Colonic mucosa (tissue), 4 donors: ENCODE measurements at regions not wholly inside any gene's neighbourhood (a gene's known extent, or its start where the extent isn't known, plus 50 kb on each side); places are given as distances from the start of the nearest gene placed in this dataset.

Experiments used
- DNase-seq: peaks from one replicate; pipeline ENCODE4 v3.0.0-alpha.2; 2020
- H3K27ac ChIP-seq: fragments of 200-600 bp; one replicate; pipeline ENCODE4 v1.8.0; 2021
- H3K27me3 ChIP-seq: fragments of 200-600 bp; one replicate; pipeline ENCODE4 v1.8.0; 2021
- H3K36me3 ChIP-seq: fragments of 200-600 bp; one replicate; pipeline ENCODE4 v1.8.0; 2021
- H3K4me1 ChIP-seq: fragments of 200-600 bp; one replicate; pipeline ENCODE4 v1.8.0; 2021; ENCODE audit warnings: mild to moderate bottlenecking
- H3K4me3 ChIP-seq: fragments of 200-600 bp; one replicate; pipeline ENCODE4 v1.8.0; 2021
- H3K9ac ChIP-seq, 2 donors: one replicate each; pipeline ENCODE4 v1.7.0; 2013; ENCODE audit warnings: control low read depth in 2 of 2, low read depth in 2 of 2, low read length in 2 of 2
- H3K9me3 ChIP-seq: fragments of 200-600 bp; one replicate; pipeline ENCODE4 v1.8.0; 2021
- intact Hi-C: fragments of 100-400 bp; cut with DNase I; formaldehyde crosslinking; loops from one replicate; pipeline ENCODE4 v1.14.1; 2022
- TF ChIP-seq, protein P1 (sequence below): fragments of 200-600 bp; IDR thresholded peaks from one replicate; pipeline ENCODE4 v1.8.0; 2022; ENCODE audit warnings: antibody characterized with exemption, mild to moderate bottlenecking
- donor health status: healthy.
- donor health status: DM: no; HTN: no; CAD: no.
- donor health status: DM: no; HTN: no; CAD: no.

DNA sequence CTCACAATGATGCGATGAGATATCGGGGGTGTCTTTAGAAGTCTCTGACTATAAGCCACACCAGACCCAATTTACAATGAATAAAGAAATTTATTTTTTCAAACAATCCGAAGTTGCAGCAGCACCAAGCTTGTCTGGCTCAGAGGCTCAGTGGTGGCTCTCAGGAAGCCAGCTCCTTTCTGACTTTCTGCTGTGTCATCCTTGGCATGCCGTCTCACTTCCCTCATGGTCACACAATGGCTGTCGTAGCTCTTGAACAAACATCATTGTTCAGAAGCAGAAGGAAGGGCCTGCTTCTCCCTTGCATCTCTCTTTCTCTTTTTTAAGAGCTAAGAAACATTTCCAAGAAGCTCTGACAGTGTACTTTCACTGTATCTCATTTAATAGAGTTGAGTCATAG lies 299.0 kb downstream of the DOK5 start:
- Histone ChIP-seq H3K4me1 (no peaks in the 10 kb centered on the region), H3K27me3 (no peaks in the 10 kb centered on the region), H3K9ac (no peak overlapping the region), H3K36me3 (no peaks in the 10 kb centered on the region), H3K27ac (no peak overlapping the region), H3K9me3 (no peaks in the 10 kb centered on the region), H3K4me3 (no peak overlapping the region)
- TF ChIP-seq, protein P1, sequence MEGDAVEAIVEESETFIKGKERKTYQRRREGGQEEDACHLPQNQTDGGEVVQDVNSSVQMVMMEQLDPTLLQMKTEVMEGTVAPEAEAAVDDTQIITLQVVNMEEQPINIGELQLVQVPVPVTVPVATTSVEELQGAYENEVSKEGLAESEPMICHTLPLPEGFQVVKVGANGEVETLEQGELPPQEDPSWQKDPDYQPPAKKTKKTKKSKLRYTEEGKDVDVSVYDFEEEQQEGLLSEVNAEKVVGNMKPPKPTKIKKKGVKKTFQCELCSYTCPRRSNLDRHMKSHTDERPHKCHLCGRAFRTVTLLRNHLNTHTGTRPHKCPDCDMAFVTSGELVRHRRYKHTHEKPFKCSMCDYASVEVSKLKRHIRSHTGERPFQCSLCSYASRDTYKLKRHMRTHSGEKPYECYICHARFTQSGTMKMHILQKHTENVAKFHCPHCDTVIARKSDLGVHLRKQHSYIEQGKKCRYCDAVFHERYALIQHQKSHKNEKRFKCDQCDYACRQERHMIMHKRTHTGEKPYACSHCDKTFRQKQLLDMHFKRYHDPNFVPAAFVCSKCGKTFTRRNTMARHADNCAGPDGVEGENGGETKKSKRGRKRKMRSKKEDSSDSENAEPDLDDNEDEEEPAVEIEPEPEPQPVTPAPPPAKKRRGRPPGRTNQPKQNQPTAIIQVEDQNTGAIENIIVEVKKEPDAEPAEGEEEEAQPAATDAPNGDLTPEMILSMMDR = no peak
- no peak for DNase-seq
- intact Hi-C loops = no loop called here

DNA sequence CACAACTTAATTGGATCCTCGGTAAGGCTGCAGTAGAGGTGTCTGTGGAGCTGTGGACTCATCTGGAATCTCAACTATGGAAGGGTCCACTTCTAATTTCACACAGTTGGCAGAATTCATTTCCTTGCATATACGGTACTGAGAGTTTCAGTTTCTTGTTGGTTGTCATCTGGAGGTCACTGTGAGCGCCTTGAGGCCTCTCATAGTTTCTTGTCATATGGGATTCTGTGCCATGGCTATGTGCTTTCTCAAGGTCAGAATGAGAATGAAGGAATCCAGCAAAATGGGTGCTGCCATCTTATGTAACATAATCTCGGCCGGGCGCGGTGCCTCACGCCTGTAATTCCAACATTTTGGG lies 298.2 kb downstream of the DOK5 start:
- Histone ChIP-seq H3K36me3 (no peaks in the 10 kb centered on the region), H3K4me3 (no peak overlapping the region), H3K9ac (no peak overlapping the region), H3K9me3 (no peaks in the 10 kb centered on the region), H3K27ac (no peak overlapping the region), H3K27me3 (no peaks in the 10 kb centered on the region), H3K4me1 (no peaks in the 10 kb centered on the region)
- DNase-seq = no peak
- TF ChIP-seq, protein P1 = no peak
- intact Hi-C loops = no loop called here

DNA sequence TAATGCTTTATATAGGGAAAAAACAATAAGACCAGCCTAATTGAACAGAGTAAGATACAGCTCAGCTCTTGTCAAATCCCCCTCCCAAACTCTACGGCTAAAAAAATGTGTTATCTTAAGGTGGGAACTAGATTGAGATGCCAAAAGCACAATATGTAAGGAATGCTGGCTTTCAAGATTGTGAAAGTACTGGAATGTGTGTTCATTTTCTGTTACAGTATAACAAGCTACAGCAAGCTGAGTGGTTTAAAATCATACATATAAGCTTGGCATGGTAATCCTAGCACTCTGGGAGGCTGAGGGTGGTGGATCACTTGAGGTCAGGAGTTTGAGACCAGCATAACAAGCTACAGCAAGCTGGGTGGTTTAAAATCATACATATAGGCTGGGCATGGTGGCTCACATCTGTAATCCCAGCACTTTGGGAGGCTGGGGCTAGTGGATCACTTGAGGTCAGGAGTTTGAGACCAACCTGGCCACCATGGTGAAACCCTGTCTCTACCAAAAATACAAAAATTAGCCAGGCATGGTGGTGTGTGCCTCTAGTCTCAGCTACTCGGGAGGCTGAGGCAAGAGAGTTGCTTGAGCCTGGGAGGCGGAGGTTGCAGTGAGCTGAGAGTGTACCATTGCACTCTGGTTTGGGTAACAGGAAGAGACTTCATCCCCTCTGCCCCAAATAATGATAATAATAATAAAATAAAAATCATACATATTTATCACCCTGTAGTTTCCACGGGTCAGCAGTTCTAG lies 297.7 kb downstream of the DOK5 start:
- no peaks in the 10 kb centered on the region for H3K9me3 ChIP-seq
- intact Hi-C loops = no loop called here
- H3K27ac ChIP-seq = no peak overlapping the region
- no peak overlapping the region for H3K9ac ChIP-seq
- no peaks in the 10 kb centered on the region for H3K4me1 ChIP-seq
- no peak for DNase-seq
- H3K27me3 ChIP-seq = no peaks in the 10 kb centered on the region
- TF ChIP-seq, protein P1 = no peak
- H3K36me3 ChIP-seq = no peaks in the 10 kb centered on the region
- H3K4me3 ChIP-seq = no peak overlapping the region

DNA sequence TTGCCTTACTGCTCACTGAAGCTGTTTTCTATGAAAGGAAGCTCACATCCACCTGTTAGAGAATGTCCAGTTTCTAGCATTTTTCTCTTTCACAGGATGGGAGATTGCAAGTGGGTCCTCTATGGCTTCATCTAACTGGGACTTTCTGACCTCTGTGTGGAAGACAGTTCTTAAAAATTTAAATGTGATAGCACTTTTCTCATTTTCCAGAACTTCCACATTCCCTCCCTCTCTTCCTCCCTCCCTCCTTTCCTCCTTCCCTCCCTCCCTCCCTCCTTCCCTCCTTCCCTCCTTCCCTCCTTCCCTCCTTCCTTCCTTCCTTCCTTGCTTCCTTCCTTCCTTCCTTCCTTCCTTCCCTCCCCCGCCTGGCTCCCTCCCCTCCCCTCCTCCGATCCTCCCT lies 291.1 kb downstream of the DOK5 start:
- H3K4me3 ChIP-seq = no peak overlapping the region
- TF ChIP-seq, protein P1 = no peak
- intact Hi-C loops = no loop called here
- H3K4me1 ChIP-seq = no peaks in the 10 kb centered on the region
- no peaks in the 10 kb centered on the region for H3K9me3 ChIP-seq
- H3K9ac ChIP-seq = no peak overlapping the region
- no peak for DNase-seq
- no peak overlapping the region for H3K27ac ChIP-seq
- H3K27me3 ChIP-seq = no peaks in the 10 kb centered on the region
- H3K36me3 ChIP-seq = no peaks in the 10 kb centered on the region

DNA sequence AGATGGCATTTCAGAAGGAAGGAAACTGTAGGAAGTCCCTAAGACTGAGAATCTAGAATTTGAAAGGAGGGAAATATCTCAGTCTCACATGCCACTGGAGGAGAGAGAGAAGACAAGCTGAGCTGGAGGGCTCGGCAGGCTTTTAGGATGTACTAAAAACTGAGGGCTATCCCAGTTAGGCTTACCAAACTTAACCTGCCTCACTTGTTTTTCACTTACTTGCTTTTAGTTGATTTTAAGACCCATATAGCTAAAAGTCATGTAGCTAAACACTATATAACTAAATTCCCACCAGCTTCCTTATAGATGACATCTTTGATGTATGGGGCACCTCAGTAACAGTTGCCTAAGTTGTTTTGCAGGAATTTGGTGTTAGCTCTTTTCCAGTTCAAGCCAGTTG lies 288.0 kb downstream of the DOK5 start:
- no peak for DNase-seq
- no peaks in the 10 kb centered on the region for H3K36me3 ChIP-seq
- no peak overlapping the region for H3K27ac ChIP-seq
- no peaks in the 10 kb centered on the region for H3K9me3 ChIP-seq
- TF ChIP-seq, protein P1 = no peak
- no peaks in the 10 kb centered on the region for H3K27me3 ChIP-seq
- intact Hi-C loops = no loop called here
- no peak overlapping the region for H3K9ac ChIP-seq
- no peaks in the 10 kb centered on the region for H3K4me1 ChIP-seq
- no peak overlapping the region for H3K4me3 ChIP-seq
